Natural killer cell treated with Interleukin-12 subunit alpha and Interleukin-12 subunit beta and Interleukin-15 and Interleukin-18, amount 100 ng/mL, for 72 hours (primary cell): ENCODE measurements at regions not wholly inside any gene's neighbourhood (a gene's known extent, or its start where the extent isn't known, plus 50 kb on each side); places are given as distances from the start of the nearest gene placed in this dataset.

ENCODE experiments used
- ATAC-seq, 2 donors: fragments of 150-1000 bp; cut with Tn5 transposase in 1 of 2; sonication (Bioruptor Pico), chemical (Tn5 transposase) in 1 of 2; 2 replicates each; pipeline ENCODE4 v1.10.0; 2021
- DNase-seq: peaks from one replicate; pipeline ENCODE4 v3.0.0; 2022; ENCODE audit warnings: low spot score
- H3K27ac Mint-ChIP-seq, 2 donors: 1 replicate in 1 of 2; 2 replicates in 1 of 2; pipeline ENCODE4 v1.8.0; 2022; ENCODE audit warnings: mixed read lengths in 2 of 2, mild to moderate bottlenecking in 1 of 2, moderate library complexity in 1 of 2
- H3K27me3 Mint-ChIP-seq, 2 donors: 1 replicate in 1 of 2; 2 replicates in 1 of 2; pipeline ENCODE4 v1.8.0; 2022; ENCODE audit warnings: mixed read lengths in 2 of 2
- H3K36me3 Mint-ChIP-seq: one replicate; pipeline ENCODE4 v1.8.0; 2022; ENCODE audit warnings: mixed read lengths
- H3K4me1 Mint-ChIP-seq, 2 donors: 1 replicate in 1 of 2; 2 replicates in 1 of 2; pipeline ENCODE4 v1.8.0; 2022; ENCODE audit warnings: low read depth in 2 of 2, mixed read lengths in 2 of 2, mild to moderate bottlenecking in 1 of 2
- H3K4me3 Mint-ChIP-seq: one replicate; pipeline ENCODE4 v1.8.0; 2022; ENCODE audit warnings: mixed read lengths
- H3K9me3 Mint-ChIP-seq: 2 replicates; pipeline ENCODE4 v1.8.0; 2022; ENCODE audit warnings: mixed read lengths

GRCh38 chr2:129318581-129319421 is 660.7 kb upstream of the RAB6C start:
- H3K9me3 Mint-ChIP-seq = peaks cover 8% of the 10 kb centered on the region
- no peaks in the 10 kb centered on the region for H3K36me3 Mint-ChIP-seq
- DNase-seq (no peak), ATAC-seq (peak in 1 of 2 donors; percentile 36)
- no peaks in the 10 kb centered on the region for H3K27me3 Mint-ChIP-seq
- H3K4me3 Mint-ChIP-seq = no peak overlapping the region
- H3K4me1 Mint-ChIP-seq = no peaks in the 10 kb centered on the region
- no peak overlapping the region for H3K27ac Mint-ChIP-seq

- H3K27me3 Mint-ChIP-seq = no peaks in the 10 kb centered on the region
- no peak for ATAC-seq
Observed at GRCh38 chr2:129319422-129319717, 660.1 kb upstream of the RAB6C start.

GRCh38 chr2:129320288-129320687 is 659.2 kb upstream of the RAB6C start:
- Mint-ChIP-seq H3K9me3 (peaks cover 8% of the 10 kb centered on the region), H3K36me3 (no peaks in the 10 kb centered on the region), H3K27ac (no peak overlapping the region), H3K4me1 (no peaks in the 10 kb centered on the region), H3K4me3 (no peak overlapping the region), H3K27me3 (no peaks in the 10 kb centered on the region)
- DNase-seq (no peak), ATAC-seq (no peak)

More at GRCh38 chr2:129319422-129319717, 660.1 kb upstream of the RAB6C start:
- DNase-seq = no peak
- H3K36me3 Mint-ChIP-seq = no peaks in the 10 kb centered on the region
- peaks cover 8% of the 10 kb centered on the region for H3K9me3 Mint-ChIP-seq
- H3K4me1 Mint-ChIP-seq = no peaks in the 10 kb centered on the region
- H3K4me3 Mint-ChIP-seq = no peak overlapping the region
- no peak overlapping the region for H3K27ac Mint-ChIP-seq

DNA sequence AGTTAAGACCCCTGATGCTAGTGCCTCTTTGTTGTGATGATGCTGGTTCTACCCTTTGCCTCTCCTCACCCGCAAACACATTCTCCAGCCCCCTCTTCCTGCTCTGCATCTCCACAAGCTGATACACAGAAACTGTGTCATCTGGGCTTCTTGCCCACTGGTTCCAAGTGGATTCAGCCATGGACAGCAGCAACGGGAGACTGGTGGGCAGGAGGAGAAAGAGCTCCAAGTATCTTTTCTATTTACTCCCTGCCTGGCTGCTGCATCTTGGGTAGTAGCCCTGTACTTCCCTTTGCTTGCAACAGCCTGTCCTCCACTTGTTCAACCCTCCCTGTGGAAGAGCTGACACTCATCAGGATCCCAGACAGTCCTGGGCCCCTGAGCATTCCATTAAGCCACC is 655.1 kb upstream of the RAB6C start:
- ATAC-seq = no peak
- H3K4me1 Mint-ChIP-seq = no peaks in the 10 kb centered on the region
- DNase-seq = no peak
- H3K9me3 Mint-ChIP-seq = peaks cover 9% of the 10 kb centered on the region
- no peak overlapping the region for H3K4me3 Mint-ChIP-seq
- H3K36me3 Mint-ChIP-seq = no peaks in the 10 kb centered on the region
- peaks cover 0 to 2% of the 10 kb centered on the region in 2 donors for H3K27me3 Mint-ChIP-seq
- no peak overlapping the region for H3K27ac Mint-ChIP-seq

DNA sequence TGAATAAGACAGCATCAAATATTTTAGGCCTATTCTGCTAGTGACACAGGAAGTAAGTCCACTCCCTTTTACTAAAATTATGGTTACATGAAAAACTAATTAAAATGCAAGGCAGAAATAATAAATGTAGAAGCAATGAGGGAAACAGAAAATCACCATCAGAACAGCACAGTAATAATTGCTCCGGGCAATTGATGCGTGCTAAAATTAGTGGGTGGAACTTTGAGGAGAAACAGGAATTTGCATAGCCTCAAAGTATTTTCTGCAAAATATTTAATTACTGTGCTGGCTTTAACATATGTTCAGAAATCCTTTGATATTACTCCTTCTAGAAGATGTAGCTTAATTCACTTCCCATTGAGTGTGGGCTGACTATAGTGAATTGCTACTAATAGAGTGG is 654.3 kb upstream of the RAB6C start:
- Mint-ChIP-seq H3K9me3 (peaks cover 9% of the 10 kb centered on the region), H3K4me1 (no peaks in the 10 kb centered on the region), H3K4me3 (no peak overlapping the region), H3K27ac (no peak overlapping the region), H3K36me3 (no peaks in the 10 kb centered on the region), H3K27me3 (peaks cover 0 to 2% of the 10 kb centered on the region in 2 donors)
- DNase-seq = no peak
- no peak for ATAC-seq

DNA sequence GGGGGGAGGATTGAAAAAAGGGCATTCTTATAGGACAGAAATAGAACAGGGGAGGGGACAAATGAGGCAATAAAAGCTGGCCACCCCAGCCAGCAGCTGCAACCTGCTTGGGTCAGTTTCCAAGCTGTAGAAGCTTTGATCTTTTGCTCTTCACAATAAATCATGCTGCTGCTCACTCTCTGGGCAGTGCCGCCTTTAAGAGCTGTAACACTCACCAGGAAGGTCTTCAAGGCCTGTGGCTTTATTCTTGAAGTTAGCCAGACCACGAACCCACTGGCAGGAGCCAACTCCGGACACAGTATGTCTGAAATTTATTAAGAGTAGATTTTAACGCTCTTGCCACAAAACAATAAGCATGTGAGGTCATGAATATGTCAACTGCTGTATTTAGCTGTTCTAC is 649.9 kb upstream of the RAB6C start:
- DNase-seq (no peak), ATAC-seq (no peak)
- Mint-ChIP-seq H3K27me3 (peaks cover 0 to 2% of the 10 kb centered on the region in 2 donors), H3K9me3 (peaks cover 5% of the 10 kb centered on the region), H3K27ac (no peak overlapping the region), H3K36me3 (no peaks in the 10 kb centered on the region), H3K4me3 (no peak overlapping the region), H3K4me1 (no peaks in the 10 kb centered on the region)

- Mint-ChIP-seq H3K9me3 (peaks cover 5% of the 10 kb centered on the region), H3K4me3 (no peak overlapping the region), H3K4me1 (no peaks in the 10 kb centered on the region), H3K36me3 (no peaks in the 10 kb centered on the region), H3K27ac (no peak overlapping the region), H3K27me3 (peaks cover 0 to 2% of the 10 kb centered on the region in 2 donors)
- ATAC-seq (peak in 1 of 2 donors; percentile 20), DNase-seq (no peak)
Observed at GRCh38 chr2:129330504-129330903, 649.0 kb upstream of the RAB6C start.

DNA sequence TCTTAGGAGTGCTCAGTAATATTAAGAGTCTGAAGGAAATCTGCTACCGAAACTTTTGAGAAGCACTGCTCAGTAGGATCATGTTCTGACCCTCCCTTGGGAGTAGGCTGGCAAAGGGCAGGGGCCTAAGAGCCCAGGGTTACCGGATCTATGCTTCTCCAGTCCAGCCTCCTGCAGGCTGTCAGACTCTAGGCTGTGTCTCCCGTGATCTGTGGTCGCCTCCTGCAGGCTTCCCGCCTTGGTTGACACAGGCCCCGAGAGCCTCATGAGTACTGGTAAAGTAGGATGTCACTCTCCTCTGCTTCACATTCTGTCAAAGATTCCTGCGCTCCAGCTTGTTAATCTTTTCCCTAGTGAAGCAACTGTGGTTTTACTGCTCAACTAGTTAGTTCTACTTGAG is 647.8 kb upstream of the RAB6C start:
- H3K4me1 Mint-ChIP-seq = no peaks in the 10 kb centered on the region
- no peak for DNase-seq
- ATAC-seq = no peak

DNA sequence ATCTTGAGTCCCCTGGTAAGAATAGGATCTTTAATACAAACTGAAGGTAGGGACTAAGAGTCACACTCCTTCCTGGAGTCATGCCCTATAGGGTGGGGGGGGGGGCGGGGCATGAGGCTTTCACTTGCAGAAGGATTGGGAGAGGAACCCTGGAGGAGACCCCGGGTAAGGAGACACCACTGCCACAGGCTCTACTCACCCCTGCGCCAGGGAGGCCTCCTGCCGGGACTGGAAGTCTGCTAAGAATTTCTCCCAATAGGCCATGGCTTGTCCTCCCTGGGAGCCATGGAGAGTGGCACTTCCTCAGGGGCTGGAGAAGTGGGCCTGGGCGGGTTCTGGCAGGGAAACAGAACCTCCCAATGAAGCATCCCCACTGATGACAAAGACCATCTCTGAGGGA is 645.3 kb upstream of the RAB6C start:
- no peaks in the 10 kb centered on the region for H3K4me1 Mint-ChIP-seq
- ATAC-seq = no peak
- peaks cover 0 to under 1% of the 10 kb centered on the region in 2 donors for H3K27me3 Mint-ChIP-seq

More for the DNA sequence above, 647.8 kb upstream of the RAB6C start:
- Mint-ChIP-seq H3K27ac (no peak overlapping the region), H3K36me3 (no peaks in the 10 kb centered on the region), H3K9me3 (peaks cover 3% of the 10 kb centered on the region), H3K4me3 (no peak overlapping the region), H3K27me3 (peaks cover 0 to 2% of the 10 kb centered on the region in 2 donors)

DNA sequence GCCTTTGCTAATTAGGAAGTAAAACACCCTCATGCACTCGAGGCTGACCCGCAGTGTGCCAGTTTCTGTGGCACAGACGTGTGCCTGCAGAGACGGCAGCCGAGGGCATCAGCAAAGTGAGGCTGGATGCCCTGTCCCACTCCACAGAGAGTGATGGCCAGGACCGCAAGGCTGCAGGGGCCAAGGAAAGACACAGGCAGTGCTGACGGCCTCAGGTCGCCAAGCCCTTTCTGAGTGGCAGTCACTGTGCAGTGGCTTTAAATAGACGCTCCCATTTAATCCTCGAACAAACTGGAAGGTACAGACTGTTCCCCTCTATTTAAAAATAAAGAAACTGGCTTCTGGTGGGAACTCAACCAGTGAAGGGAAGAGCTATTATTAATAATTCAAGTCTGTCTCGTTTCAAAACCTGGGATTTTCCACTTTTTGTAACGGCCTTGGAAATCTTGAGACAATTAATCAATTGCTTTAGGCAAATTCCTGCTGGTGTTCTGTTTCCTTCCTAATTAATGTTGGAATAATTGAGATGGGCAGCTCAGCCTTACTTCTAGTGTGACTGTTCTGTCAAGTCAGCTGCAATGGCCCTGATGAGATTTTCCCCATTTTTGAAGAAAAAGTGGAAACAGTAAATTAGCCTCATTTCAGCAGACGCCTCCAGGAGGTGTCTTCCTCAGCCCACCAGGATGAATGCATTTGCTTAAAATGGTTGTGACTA is 644.6 kb upstream of the RAB6C start:
- ATAC-seq (no peak), DNase-seq (no peak)
- Mint-ChIP-seq H3K4me3 (no peak overlapping the region), H3K36me3 (no peaks in the 10 kb centered on the region), H3K27me3 (no peaks in the 10 kb centered on the region), H3K27ac (no peak overlapping the region), H3K9me3 (no peaks in the 10 kb centered on the region), H3K4me1 (no peaks in the 10 kb centered on the region)

More for the DNA sequence above, 645.3 kb upstream of the RAB6C start:
- no peak overlapping the region for H3K27ac Mint-ChIP-seq
- DNase-seq = no peak
- H3K9me3 Mint-ChIP-seq = no peaks in the 10 kb centered on the region
- no peak overlapping the region for H3K4me3 Mint-ChIP-seq
- H3K36me3 Mint-ChIP-seq = no peaks in the 10 kb centered on the region

DNA sequence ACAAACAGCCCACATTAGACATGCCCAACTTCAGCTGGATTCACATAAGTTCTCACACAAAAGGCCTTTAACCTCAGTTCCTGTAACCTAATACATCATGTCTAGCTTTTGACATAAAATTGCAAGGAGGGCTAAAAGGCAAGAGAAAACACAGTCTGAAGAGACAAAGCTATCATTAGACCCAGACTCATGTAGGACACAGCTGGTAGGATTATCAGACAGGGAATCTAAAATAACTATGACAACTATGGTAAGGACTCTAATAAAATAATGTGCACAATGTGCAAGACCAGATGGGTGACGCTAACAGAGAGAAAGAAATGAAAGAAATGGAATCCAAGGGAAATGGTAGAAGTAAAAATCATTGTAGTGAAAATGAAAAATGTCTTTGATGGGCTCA is 643.2 kb upstream of the RAB6C start:
- Mint-ChIP-seq H3K27me3 (no peaks in the 10 kb centered on the region), H3K4me3 (no peak overlapping the region), H3K27ac (no peak overlapping the region), H3K4me1 (no peaks in the 10 kb centered on the region), H3K9me3 (peaks cover 4% of the 10 kb centered on the region), H3K36me3 (no peaks in the 10 kb centered on the region)
- ATAC-seq (no peak), DNase-seq (no peak)

DNA sequence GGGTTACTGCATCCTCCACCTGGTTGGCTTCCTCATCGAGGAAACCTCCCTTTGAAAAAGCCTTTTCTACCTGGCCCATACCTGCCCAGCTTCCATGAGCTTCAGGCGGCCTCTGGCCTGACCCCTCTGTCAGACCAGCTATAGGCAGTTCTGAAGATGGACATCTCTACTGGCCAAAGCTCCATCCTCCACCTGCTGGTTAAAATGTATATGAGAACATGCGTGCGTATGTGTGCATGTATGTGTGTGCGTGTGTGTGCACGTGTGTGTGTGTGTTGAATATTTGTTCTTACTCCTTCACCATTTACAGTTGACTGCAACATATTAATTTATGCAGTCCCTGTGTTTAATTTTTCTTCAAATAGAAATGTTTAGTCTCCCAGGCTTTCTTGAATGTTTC is 642.4 kb upstream of the RAB6C start:
- Mint-ChIP-seq H3K27me3 (no peaks in the 10 kb centered on the region), H3K4me3 (no peak overlapping the region), H3K36me3 (no peaks in the 10 kb centered on the region), H3K4me1 (no peaks in the 10 kb centered on the region), H3K27ac (no peak overlapping the region), H3K9me3 (peaks cover 7% of the 10 kb centered on the region)
- no peak for ATAC-seq
- no peak for DNase-seq

- Mint-ChIP-seq H3K27ac (no peak overlapping the region), H3K27me3 (no peaks in the 10 kb centered on the region), H3K9me3 (peaks cover 4% of the 10 kb centered on the region), H3K36me3 (no peaks in the 10 kb centered on the region), H3K4me3 (no peak overlapping the region), H3K4me1 (no peaks in the 10 kb centered on the region)
- ATAC-seq (no peak), DNase-seq (no peak)
Observed at GRCh38 chr2:129345540-129345939, 633.9 kb upstream of the RAB6C start.

DNA sequence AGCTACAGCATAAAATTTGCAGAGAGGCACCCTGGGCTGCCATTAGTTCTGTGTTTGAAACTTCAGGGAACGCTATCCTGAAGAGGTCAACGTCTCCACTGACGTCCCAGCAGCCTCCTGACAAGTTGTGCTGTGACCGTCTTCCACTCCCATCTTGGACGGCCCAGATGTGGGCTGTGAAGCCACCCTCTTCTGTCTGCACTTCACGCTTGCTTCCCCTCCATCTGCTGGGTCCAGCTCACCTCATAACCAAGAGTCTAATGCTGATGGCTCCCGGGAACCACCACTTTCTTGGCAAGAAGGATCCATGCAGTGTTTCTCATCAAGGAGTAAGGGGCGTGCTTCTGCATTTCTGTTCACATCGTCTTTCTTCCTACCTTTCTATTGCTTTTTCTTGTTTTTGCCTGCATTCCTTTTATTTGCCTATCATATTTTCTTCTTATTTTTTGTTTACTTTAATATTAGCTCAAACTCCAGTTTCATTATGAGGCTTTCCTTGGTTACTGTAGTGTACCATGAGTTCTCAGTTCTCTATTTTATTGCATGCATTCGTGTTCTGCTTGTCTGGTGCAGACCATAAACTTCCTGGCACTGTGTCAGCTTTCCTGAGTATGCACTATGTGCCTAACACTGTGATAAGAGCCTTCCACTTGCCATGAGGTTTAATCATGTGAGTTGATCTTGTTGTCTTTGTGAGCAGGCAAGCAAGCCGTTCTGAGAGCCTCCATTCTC is 631.8 kb upstream of the RAB6C start:
- no peaks in the 10 kb centered on the region for H3K9me3 Mint-ChIP-seq
- no peak overlapping the region for H3K4me3 Mint-ChIP-seq
- ATAC-seq (no peak), DNase-seq (no peak)
- no peaks in the 10 kb centered on the region for H3K36me3 Mint-ChIP-seq
- H3K27me3 Mint-ChIP-seq = no peaks in the 10 kb centered on the region
- no peak overlapping the region for H3K27ac Mint-ChIP-seq
- H3K4me1 Mint-ChIP-seq = no peaks in the 10 kb centered on the region
